Transverse colon (tissue), 4 donors: ENCODE measurements at regions not wholly inside any gene's neighbourhood (a gene's known extent, or its start where the extent isn't known, plus 50 kb on each side); places are given as distances from the start of the nearest gene placed in this dataset.

Experiments used
- DNase-seq: peaks from one replicate; pipeline ENCODE4 v3.0.0-alpha.2; 2019
- H3K27ac ChIP-seq, 4 donors: fragments of 200-600 bp; sonication (generic); 2 replicates each; pipeline ENCODE4 v1.5.1; 2016 to 2018; ENCODE audit warnings: inconsistent platforms in 4 of 4
- H3K27me3 ChIP-seq: fragments of 200-600 bp; sonication (generic); 2 replicates; pipeline ENCODE4 v1.5.1; 2017; ENCODE audit warnings: inconsistent platforms
- H3K36me3 ChIP-seq, 4 donors: fragments of 200-600 bp; sonication (generic); 2 replicates each; pipeline ENCODE4 v1.5.1; 2017 to 2019; ENCODE audit warnings: inconsistent platforms in 4 of 4
- H3K4me1 ChIP-seq, 4 donors: fragments of 200-600 bp; sonication (generic); 2 replicates each; pipeline ENCODE4 v1.5.1; 2017 to 2020; ENCODE audit warnings: inconsistent platforms in 4 of 4
- H3K4me3 ChIP-seq, 4 donors: fragments of 200-600 bp; sonication (generic); 1 replicate in 1 of 4; 2 replicates in 3 of 4; pipeline versions ENCODE4 v1.5.1 to v1.6.1; 2017 to 2019; ENCODE audit warnings: inconsistent platforms in 4 of 4
- H3K9me3 ChIP-seq, 2 donors: fragments of 200-600 bp; sonication (generic); 2 replicates each; pipeline ENCODE4 v1.5.1; 2017 to 2019; ENCODE audit warnings: inconsistent platforms in 2 of 2
- CTCF ChIP-seq, 5 experiments: fragments of 200-600 bp in 3 of 5; fragments of 450-650 bp in 2 of 5; sonication (generic) in 3 of 5; IDR thresholded peaks; 1 replicate in 2 of 5; 2 replicates in 3 of 5; pipeline ENCODE4 v1.5.1; 2016 to 2017; ENCODE audit warnings: antibody characterized with exemption in 5 of 5, inconsistent platforms in 3 of 5, mild to moderate bottlenecking in 2 of 5, moderate library complexity in 1 of 5
- EP300 ChIP-seq: sonication (generic); formaldehyde crosslinking; IDR thresholded peaks from one replicate; pipeline ENCODE4 v1.6.1; 2017; ENCODE audit warnings: antibody characterized with exemption, low read depth
- POLR2A ChIP-seq: fragments of 450-650 bp; IDR thresholded peaks from one replicate; pipeline ENCODE4 v1.6.1; 2016; ENCODE audit warnings: antibody characterized with exemption, mild to moderate bottlenecking, moderate library complexity
- POLR2AphosphoS5 ChIP-seq, 3 donors: sonication (generic); formaldehyde crosslinking; IDR thresholded peaks; one replicate each; pipeline ENCODE4 v1.6.1; 2016; ENCODE audit warnings: antibody characterized with exemption in 3 of 3
- WGBS, 2 donors: methylation state at CpG; one replicate each; pipeline ENCODE4 v1.1.5; 2018; ENCODE audit warnings: low coverage in 1 of 2; 5-methylcytosine and 5-hydroxymethylcytosine counted together
- in situ Hi-C, 4 donors: fragments of 200-750 bp; cut with MboI; loops; one replicate each; pipeline versions ENCODE4 v1.15.0 to v1.15.1; 2017; ENCODE audit warnings: low sequenced_read_pairs in 3 of 4, low pct_ligation_motif_present in 1 of 4, low pct_unique_long_range_greater_than_20kb in 1 of 4
- intact Hi-C: fragments of 100-400 bp; cut with DNase I; formaldehyde crosslinking; loops from one replicate; pipeline ENCODE4 v1.15.1; 2023; ENCODE audit warnings: low total_unique reads

GRCh38 chr3:145604851-145605250 is 556.1 kb downstream of the PLOD2 start:
- TF ChIP-seq EP300: no peak
- no peak for TF ChIP-seq POLR2A
- no peak for TF ChIP-seq CTCF (IDR thresholded peaks at IDR 0.05)
- no peak for TF ChIP-seq POLR2AphosphoS5 (IDR thresholded peaks at IDR 0.05)
- H3K4me1 ChIP-seq: no peaks in the 10 kb centered on the region
- H3K27ac ChIP-seq: no peak overlapping the region
- H3K9me3 ChIP-seq: no peaks in the 10 kb centered on the region
- no peaks in the 10 kb centered on the region for H3K36me3 ChIP-seq
- DNase-seq: no peak
- H3K4me3 ChIP-seq: no peak overlapping the region
- no peaks in the 10 kb centered on the region for H3K27me3 ChIP-seq
- in situ Hi-C loops (no loop called here), intact Hi-C loops (no loop called here)

GRCh38 chr3:145620002-145620401 is 541.0 kb downstream of the PLOD2 start:
- 83 to 87% methylated on average over 3 of the region's 3 CpGs for whole genome bisulfite sequencing, 2 donors
- Histone ChIP-seq H3K4me3 (no peak overlapping the region), H3K27ac (no peak overlapping the region), H3K9me3 (no peaks in the 10 kb centered on the region), H3K4me1 (no peaks in the 10 kb centered on the region), H3K36me3 (no peaks in the 10 kb centered on the region), H3K27me3 (no peaks in the 10 kb centered on the region)
- no peak for TF ChIP-seq POLR2A
- TF ChIP-seq EP300: no peak
- intact Hi-C loops (no loop called here), in situ Hi-C loops (no loop called here)
- no peak for DNase-seq

GRCh38 chr3:145620486-145620885 is 540.5 kb downstream of the PLOD2 start:
- TF ChIP-seq POLR2AphosphoS5 (IDR thresholded peaks at IDR 0.05) (no peak), EP300 (no peak), POLR2A (no peak), CTCF (IDR thresholded peaks at IDR 0.05) (no peak)
- DNase-seq: no peak
- in situ Hi-C loops: no loop called here
- H3K27ac ChIP-seq: no peak overlapping the region
- no peaks in the 10 kb centered on the region for H3K36me3 ChIP-seq
- H3K4me1 ChIP-seq: no peaks in the 10 kb centered on the region
- no peaks in the 10 kb centered on the region for H3K27me3 ChIP-seq
- no peak overlapping the region for H3K4me3 ChIP-seq
- no peaks in the 10 kb centered on the region for H3K9me3 ChIP-seq
- intact Hi-C loops: no loop called here

DNA sequence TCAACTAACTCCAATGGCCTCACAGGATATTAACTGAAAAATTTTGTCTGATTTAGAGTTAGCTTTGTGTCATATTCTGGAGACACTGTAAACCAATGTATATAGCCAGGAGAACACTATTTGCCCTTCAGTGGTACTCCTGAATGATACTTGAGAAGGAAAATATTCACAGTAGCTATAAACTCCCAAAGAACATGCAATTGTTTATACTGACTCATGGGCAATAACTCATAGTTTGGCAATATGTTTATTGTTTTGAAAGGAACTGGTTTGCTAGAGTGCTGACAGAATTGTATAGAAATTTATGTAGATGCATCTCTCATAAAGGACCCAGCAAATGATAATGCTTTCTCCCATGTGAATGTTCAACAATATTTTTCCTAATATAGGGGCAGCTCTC is 537.6 kb downstream of the PLOD2 start:
- Histone ChIP-seq H3K4me3 (no peak overlapping the region), H3K9me3 (no peaks in the 10 kb centered on the region), H3K36me3 (no peaks in the 10 kb centered on the region), H3K4me1 (no peaks in the 10 kb centered on the region), H3K27me3 (no peaks in the 10 kb centered on the region), H3K27ac (no peak overlapping the region)
- TF ChIP-seq POLR2A (no peak), CTCF (IDR thresholded peaks at IDR 0.05) (no peak), EP300 (no peak), POLR2AphosphoS5 (IDR thresholded peaks at IDR 0.05) (no peak)
- in situ Hi-C loops (no loop called here), intact Hi-C loops (no loop called here)
- no peak for DNase-seq

GRCh38 chr3:145628211-145628610 is 532.8 kb downstream of the PLOD2 start:
- Histone ChIP-seq H3K36me3 (no peaks in the 10 kb centered on the region), H3K4me1 (no peaks in the 10 kb centered on the region), H3K27me3 (no peaks in the 10 kb centered on the region), H3K27ac (no peak overlapping the region), H3K4me3 (no peak overlapping the region), H3K9me3 (peaks cover 8 to 9% of the 10 kb centered on the region in 2 donors)
- TF ChIP-seq POLR2A: no peak
- TF ChIP-seq EP300: no peak
- no peak for TF ChIP-seq CTCF (IDR thresholded peaks at IDR 0.05)
- no peak for TF ChIP-seq POLR2AphosphoS5 (IDR thresholded peaks at IDR 0.05)
- intact Hi-C loops: no loop called here
- in situ Hi-C loops: no loop called here
- no peak for DNase-seq
